MCF 10A (cell line): ENCODE measurements at regions not wholly inside any gene's neighbourhood (a gene's known extent, or its start where the extent isn't known, plus 50 kb on each side); places are given as distances from the start of the nearest gene placed in this dataset.

Experiments
- BruUV-seq: library from RNA; stranded (reverse); fragments of 400-500 nt; replicated peaks from 2 replicates; lab custom pipeline; 2021; lab: Mats Ljungman, UMichigan
- CTCF ChIA-PET: fragments of 300-600 bp; sonication (Branson Sonifier 250); formaldehyde crosslinking; extraction: SDS; loops from one replicate; lab custom pipeline; 2021; ENCODE audit warnings: antibody characterized with exemption, inconsistent platforms; lab: Yijun Ruan, JAX
- POLR2A ChIA-PET: fragments of 300-600, 350-650 bp; sonication (Branson Sonifier 250); formaldehyde crosslinking; extraction: SDS; loops from one replicate; lab custom pipeline; 2020; ENCODE audit warnings: antibody characterized with exemption, inconsistent platforms; lab: Yijun Ruan, JAX
- DNase-seq: peaks from one replicate; pipeline ENCODE4 v3.0.0-alpha.2; 2018; ENCODE audit not compliant: unreplicated experiment
- H3K27ac Mint-ChIP-seq: one replicate; pipeline ENCODE4 v1.8.0; 2022; ENCODE audit warnings: mild to moderate bottlenecking, low read depth, mixed read lengths; ENCODE audit not compliant: unreplicated experiment
- H3K27me3 Mint-ChIP-seq: one replicate; pipeline ENCODE4 v1.8.0; 2022; ENCODE audit warnings: mixed read lengths; ENCODE audit not compliant: insufficient read depth, unreplicated experiment
- H3K36me3 Mint-ChIP-seq: one replicate; pipeline ENCODE4 v1.8.0; 2022; ENCODE audit warnings: mild to moderate bottlenecking, moderate library complexity, mixed read lengths; ENCODE audit not compliant: insufficient read depth, unreplicated experiment
- H3K4me1 Mint-ChIP-seq: one replicate; pipeline ENCODE4 v1.8.0; 2022; ENCODE audit warnings: mixed read lengths; ENCODE audit not compliant: insufficient read depth, unreplicated experiment
- H3K4me3 Mint-ChIP-seq: one replicate; pipeline ENCODE4 v1.8.0; 2022; ENCODE audit warnings: mild to moderate bottlenecking, moderate library complexity, mixed read lengths; ENCODE audit not compliant: unreplicated experiment
- H3K9me3 Mint-ChIP-seq: one replicate; pipeline ENCODE4 v1.8.0; 2022; ENCODE audit warnings: mixed read lengths; ENCODE audit not compliant: unreplicated experiment
- intact Hi-C: fragments of 100-400 bp; cut with micrococcal nuclease; formaldehyde crosslinking; loops from 2 replicates; pipeline ENCODE4 v1.14.1; 2022
- TF ChIP-seq, protein P1 (sequence below): fragments of 200-600 bp; IDR thresholded peaks from one replicate; pipeline ENCODE4 v1.8.0; 2022; ENCODE audit warnings: antibody characterized with exemption, mild to moderate bottlenecking; ENCODE audit not compliant: unreplicated experiment

DNA sequence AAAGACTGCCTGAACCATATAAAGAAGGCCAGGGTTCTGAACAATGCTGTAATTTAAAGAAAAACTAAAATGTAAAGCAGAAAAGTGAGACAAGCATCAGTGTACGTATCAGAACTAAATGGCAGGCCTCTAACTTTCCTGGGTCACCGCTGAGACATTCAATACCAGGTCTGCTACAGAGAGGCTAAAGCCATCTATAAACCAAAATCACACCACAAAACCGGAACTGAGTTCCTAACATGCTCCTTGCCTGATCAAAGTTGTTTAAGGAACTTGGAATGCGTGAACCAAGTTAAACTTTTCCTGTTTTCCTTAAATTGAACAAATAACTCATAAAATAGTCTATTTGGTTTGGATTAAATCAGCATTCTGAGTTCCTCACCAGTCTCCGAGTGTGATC is 55.3 kb upstream of the TECRL start:
- ChIA-PET POLR2A (no interaction called here), CTCF (interaction anchor here (0.6 kb wide), 1 partner anchor 121 kb away, joined by 3 read pairs; no protein-coding TSS in a partner anchor)
- no TSS peak for BruUV-seq
- TF ChIP-seq, protein P1, sequence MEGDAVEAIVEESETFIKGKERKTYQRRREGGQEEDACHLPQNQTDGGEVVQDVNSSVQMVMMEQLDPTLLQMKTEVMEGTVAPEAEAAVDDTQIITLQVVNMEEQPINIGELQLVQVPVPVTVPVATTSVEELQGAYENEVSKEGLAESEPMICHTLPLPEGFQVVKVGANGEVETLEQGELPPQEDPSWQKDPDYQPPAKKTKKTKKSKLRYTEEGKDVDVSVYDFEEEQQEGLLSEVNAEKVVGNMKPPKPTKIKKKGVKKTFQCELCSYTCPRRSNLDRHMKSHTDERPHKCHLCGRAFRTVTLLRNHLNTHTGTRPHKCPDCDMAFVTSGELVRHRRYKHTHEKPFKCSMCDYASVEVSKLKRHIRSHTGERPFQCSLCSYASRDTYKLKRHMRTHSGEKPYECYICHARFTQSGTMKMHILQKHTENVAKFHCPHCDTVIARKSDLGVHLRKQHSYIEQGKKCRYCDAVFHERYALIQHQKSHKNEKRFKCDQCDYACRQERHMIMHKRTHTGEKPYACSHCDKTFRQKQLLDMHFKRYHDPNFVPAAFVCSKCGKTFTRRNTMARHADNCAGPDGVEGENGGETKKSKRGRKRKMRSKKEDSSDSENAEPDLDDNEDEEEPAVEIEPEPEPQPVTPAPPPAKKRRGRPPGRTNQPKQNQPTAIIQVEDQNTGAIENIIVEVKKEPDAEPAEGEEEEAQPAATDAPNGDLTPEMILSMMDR: no peak
- intact Hi-C loops: no loop called here
- Mint-ChIP-seq H3K4me1 (peaks cover 5% of the 10 kb centered on the region), H3K27me3 (no peaks in the 10 kb centered on the region), H3K4me3 (no peak overlapping the region), H3K27ac (no peak overlapping the region), H3K36me3 (no peaks in the 10 kb centered on the region), H3K9me3 (no peaks in the 10 kb centered on the region)
- no peak for DNase-seq
